GM15510 (cell line): ENCODE measurements at regions not wholly inside any gene's neighbourhood (a gene's known extent, or its start where the extent isn't known, plus 50 kb on each side); places are given as distances from the start of the nearest gene placed in this dataset.

ENCODE experiments used
- POLR2A ChIP-seq: IDR thresholded peaks from 3 replicates; pipeline ENCODE4 v1.6.1; 2011; ENCODE audit warnings: borderline replicate concordance; ENCODE audit not compliant: insufficient read length; ENCODE audit errors: extremely low read depth

GRCh38 chr14:105711044-105711620, 184.7 kb downstream of the TMEM121 start:
- TF ChIP-seq POLR2A, result peak; percentile 41

GRCh38 chr14:105711841-105712460, 185.6 kb downstream of the TMEM121 start:
- TF ChIP-seq POLR2A, result peak; percentile 51

GRCh38 chr14:105713160-105713559, 186.8 kb downstream of the TMEM121 start:
- peak; percentile 40 for TF ChIP-seq POLR2A

GRCh38 chr14:105713836-105714235, 187.5 kb downstream of the TMEM121 start:
- TF ChIP-seq POLR2A, result peak; percentile 47

- peak; percentile 21 for TF ChIP-seq POLR2A
These were observed 192.4 kb downstream of the TMEM121 start for GRCh38 chr14:105718787-105719186.

DNA sequence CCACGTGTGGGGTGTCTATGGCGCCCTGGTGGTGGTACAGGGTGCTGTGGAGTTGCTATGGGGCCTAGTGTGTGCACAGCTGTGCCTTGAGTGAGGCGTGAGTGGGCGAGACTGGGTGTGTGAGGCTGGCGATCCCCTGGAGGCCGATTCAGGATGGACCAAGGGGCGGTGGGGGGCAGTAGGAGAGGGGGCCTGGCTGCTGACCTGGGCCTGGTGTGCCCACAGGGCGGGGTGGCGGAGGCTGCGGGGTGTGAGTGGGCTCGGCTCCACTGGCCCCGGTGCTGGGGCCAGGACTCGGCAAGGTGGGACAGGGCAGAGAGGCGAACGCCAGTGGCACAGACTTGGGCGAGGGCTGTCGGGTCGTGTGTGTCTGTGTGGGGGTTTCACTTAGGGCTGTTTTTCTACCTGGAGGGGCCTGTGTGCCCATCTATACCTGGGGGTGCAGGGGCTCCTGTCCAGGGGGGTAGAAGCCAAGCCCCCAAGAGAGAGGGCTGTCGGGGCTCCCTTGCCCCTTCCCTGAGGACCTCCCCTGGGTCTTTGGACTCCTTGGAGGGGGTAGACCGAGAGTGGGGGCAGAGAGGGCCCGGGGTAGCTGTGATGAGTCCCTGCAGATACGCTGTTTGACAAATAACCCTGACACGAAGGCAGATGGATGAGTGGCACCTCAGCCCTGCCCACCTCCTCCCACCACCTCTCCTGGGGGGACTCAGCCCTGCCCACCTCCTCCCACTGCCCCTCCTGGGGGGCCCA, 194.6 kb downstream of the TMEM121 start:
- peak; percentile 20 for TF ChIP-seq POLR2A

DNA sequence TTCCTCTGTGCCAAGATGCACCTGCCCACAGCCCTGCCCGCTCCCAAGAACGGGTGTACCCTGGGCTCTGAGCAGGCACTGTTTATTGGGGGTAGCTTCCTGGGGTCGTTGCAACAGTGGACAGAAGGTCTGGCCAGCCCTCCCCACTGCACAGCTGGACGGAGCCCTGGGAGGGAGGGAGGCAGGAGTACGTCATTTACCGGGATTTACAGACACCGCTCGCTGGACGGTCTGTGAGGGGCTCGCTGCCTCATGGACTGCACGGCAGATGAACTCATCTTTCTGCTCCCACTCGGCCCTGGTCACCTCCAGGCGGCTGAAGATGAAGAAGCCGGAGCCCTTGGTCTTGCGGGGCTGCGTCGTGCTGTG, 195.2 kb downstream of the TMEM121 start:
- TF ChIP-seq POLR2A, result peak; percentile 31

DNA sequence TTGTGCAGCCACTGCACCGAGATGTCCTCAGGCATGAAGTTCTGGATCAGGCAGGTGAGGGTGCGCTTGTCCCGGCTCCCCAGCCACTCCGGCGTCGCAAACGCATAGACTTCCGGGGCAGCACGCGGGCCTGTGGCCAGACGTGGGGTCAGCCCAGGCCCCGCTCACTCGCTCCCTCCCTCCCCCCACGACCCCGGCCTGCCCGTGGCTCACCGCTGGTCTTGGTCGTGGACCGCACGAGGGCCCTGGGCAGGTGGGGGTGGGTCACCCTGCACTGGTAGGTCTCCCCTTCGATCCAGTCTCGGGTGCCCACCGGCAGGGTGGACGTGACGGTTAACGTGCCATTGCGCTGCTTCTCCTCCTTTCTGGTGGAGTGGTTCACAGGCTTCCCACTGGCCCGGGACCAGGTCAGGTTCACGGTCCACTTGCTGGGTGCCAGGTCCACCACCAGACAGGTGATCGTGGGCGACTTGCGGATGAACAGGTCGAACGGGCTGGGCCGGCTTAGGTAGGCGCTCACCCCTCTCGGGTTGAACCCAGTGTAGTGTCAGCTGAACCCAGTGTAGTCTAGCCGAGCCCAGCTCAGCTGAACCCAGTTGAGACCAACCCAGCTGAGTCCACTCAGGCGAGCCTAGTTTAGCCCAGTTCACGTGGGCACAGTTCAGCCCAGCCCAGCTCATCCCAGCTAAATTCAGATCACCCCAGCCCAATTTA, 195.8 kb downstream of the TMEM121 start:
- peak; percentile 3 for TF ChIP-seq POLR2A

GRCh38 chr14:105723776-105724175, 197.4 kb downstream of the TMEM121 start:
- TF ChIP-seq POLR2A, result peak; percentile 8

- peak; percentile 42 for TF ChIP-seq POLR2A
These were observed 205.0 kb downstream of the TMEM121 start for GRCh38 chr14:105731221-105731985.

DNA sequence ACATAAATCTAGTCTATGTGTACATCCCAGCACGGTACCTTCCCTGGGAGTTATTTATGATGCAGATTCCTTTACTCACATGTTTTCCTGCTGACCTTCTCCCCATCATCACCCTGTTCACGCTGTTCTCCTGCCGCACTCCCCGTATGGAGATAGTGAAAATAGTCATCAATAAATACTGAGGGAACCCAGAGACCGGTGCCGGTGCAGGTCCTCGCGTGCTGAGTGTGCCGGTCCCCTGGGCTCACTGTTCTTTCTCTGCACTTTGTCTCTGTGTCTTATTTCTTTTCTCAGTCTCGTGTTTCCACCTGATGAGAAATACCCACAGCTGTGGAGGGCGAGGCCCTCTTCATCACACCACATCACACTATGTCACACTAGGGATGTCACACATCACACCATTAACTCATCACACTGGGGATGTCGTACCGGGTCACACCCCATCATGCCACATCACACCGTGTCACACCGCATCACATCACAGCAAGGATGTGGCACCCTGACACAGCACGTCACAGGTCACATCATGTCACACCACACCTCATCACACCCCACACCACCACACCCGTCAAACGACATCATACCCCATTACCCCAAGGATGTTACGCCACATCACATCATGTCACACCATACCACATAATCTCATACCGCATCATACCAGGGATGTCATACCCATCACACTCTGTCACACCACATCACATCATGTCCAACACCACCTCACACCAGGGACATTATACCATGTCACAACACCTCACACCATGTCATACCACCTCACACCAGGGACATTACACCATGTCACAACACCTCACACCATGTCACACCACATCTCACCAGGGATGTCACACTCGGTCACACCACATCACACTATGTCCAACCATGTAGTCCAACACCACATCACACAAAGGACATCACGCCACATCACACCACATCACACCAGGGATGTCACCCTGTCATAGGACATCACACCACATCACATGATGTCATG, 207.0 kb downstream of the TMEM121 start:
- TF ChIP-seq POLR2A, result peak; percentile 46

DNA sequence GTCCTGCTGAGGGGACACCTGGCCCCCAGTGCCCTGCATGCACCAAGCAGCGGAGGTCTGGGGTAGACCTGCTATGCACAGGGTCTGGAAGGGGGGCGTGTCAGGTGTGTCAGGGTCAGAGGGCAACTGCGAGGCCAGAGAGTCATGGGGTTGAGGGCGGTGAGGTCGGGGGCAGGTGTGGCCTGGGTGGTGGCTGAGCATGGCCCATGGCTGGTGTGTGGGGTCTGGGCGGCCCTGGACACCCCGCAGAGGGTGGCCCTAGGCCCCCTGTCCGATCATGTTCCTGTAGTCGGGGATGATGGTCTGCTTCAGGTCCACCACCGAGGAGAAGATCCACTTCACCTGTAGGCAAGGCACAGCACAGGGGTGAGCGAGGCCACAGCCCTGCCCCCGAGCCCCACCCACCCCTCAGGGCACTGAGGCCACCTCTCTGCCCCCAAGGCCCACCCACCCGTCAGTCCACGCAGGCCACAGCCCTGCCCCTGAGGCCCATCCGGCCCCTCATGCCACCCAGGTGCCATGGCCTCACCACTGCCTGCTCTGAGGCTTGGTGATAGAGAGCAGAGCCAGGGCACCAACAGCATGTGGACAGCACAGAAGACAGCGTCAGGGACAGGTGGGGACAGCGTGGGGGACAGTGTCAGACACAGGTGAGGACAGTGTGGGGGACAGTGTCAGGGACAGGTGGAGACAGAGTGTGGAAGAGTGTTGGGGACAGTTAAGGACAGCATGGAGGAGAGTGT, 211.3 kb downstream of the TMEM121 start:
- TF ChIP-seq POLR2A, result no peak

DNA sequence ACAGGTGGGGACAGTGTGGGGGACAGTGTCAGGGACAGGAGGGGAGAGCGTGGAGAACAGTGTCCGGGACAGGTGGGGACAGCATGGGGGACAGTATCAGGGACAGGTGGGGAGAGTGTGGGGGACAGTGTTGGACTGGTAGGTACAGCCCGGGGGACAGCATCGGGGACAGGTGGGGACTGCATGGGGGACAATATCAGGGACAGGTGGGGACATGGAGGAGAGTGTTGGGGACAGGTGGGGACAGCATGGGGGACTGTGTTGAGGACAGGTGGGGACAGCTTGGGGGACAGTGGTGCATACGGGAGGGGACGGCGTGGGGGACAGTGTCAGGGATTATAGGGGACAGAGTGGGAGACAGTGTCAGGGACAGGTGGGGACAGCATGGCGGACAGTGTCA, 212.3 kb downstream of the TMEM121 start:
- no peak for TF ChIP-seq POLR2A
